GM19452 (cell line): ENCODE measurements at regions not wholly inside any gene's neighbourhood (a gene's known extent, or its start where the extent isn't known, plus 50 kb on each side); places are given as distances from the start of the nearest gene placed in this dataset.

Experiments
- ATAC-seq: cut with Tn5 transposase; IDR thresholded peaks from one replicate; pipeline ENCODE4 v1.9.1; 2021; ENCODE audit not compliant: unreplicated experiment

DNA sequence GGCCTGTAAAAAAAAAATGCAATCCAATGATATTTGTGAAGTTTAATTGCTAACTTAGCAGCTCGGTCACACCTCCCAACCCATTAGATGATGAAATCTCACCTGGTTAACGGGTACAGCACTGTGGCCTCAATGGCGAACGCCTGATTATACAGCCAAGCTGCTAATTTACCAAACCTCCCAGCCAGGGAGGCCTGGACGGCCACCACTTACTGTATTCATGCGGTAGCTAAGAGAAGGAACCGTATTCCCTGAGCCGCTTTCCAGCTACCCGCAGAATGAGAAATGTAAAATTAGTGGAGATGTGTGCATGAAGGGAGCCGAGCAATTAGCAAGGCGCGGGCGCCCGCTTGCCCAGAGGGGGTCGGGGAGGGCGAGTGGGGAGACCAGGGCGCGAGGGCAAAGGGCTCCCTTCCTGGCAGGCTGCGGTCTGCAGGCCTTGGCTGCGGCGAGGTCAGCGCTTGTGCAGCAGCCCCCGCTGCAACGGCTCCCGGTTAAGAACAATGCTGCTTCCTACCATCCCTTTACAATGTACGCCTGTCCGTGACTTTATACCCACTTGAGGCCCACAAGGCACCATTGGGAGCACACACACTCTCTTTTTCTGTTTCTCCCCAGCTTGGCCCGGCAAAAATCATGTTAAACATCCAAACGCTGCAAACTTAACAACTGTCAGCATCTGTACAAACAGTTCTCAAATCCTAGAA is 70.4 kb upstream of the TBCA start:
- ATAC-seq = no peak

DNA sequence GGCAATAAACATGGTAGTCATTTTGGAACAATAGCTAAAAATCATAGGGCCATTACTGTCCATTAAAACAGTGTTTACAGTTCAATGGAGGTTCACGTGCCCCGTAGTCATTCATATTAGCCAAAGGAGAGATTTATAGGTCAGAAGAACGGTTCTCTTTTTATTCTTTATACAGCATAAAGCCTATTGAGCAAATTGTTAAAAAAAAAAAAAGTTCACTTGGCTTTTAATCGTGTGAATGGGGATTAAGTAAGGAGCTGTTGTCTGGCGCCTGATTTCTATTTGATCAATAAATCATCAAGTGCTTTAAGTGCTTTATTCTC is 69.1 kb upstream of the TBCA start:
- no peak for ATAC-seq

DNA sequence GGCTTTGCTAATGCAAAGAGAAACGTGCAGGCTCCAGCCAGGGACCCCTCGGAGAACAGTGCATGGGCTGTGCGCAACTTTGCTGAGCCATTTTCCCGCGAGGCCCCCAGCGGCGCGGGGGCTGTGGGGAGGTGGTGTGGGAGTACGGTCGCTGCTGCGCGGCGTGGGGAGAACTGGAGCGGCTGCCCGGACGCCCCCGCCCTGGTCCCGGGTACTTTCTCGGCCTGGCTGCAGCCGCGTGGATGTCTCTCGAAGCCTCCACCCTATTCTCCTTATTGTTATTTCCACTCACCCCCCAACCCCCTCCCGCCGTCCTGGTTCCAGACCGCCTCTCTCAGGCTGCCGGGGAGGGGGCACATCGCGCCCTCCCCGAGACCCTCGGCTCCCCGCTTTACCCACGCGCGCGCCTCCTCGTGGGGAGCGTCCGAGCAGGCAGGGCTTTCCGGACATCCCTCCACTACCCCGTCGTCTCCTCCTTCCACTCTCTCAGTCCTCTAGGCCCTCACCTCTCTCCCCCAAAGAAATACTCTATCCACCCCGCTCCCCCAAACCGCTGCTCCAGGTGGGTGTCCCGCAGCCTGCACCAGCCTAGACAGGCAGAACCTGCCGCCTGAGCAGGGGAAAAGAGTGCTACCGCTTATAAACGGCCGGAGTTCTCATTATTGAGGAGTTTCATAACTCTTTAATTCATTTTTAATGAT is 68.6 kb upstream of the TBCA start:
- no peak for ATAC-seq

DNA sequence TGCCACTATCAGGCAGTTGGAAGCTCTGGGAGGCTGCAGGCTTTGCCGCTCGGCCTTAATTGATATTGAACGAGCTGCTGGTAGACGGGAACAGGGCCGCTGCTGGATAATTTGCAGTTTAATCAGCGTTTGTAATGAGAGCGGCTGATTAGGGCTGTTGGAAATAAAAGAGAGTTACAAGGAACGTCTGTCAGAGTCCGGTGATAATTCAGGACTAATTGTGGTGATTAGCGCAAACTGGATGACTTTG is 68.2 kb upstream of the TBCA start:
- no peak for ATAC-seq

DNA sequence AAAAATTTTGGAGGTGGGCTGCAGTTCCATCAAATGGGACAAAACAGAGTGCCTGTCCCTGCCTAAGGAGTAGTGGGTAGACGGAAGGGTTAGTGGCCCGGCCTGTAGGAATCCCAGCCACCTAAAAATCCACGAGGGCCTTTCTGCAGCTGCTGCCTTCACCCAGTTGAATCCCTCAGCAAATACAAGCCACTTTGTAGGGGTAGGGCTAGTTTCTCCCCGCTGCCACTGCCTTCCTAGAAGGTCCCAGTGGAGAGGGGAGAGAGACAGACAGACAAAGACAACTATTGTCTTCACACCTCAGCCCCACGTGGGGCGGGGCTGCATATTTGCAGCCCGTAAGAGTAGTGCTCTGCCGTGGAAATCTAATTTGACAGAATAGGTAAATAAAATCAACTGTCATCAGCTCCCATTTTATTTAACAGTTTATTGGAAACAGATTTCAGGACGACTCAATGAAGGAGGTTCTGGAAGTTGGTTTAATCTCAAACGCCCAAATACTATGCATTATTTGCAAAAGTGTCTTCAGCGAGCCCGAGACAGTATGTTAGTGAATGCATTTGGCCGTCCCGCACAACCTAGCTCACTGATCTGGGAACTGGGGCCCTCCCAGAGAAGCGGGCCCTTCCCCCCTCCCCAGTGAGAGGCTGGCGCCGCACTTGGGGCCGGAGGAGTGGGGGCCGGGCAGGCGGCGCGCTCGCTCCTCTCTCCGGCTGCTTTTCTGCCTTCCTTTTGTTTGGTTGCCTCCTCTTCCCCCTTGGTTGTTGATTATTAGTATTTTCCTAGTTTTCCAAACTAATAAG is 67.6 kb upstream of the TBCA start:
- no peak for ATAC-seq

DNA sequence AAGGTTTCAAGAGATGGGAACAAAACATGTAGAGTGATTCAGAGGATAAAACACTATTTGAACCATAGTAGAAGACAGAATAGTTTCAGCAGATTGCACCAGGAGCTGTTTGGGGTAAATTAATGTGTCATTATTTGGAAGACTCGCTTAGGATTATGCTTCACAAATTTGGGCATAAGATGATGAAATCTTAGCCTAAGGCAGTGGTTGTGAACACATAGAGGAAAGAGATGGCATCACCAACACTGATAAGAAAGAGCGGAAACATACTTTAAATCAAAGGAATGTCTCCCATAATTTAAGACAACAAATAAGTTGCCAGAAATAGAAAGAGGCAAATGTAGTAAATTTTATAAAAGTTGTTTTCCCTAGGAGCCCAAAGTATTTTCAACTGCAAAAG is 66.1 kb upstream of the TBCA start:
- ATAC-seq = no peak

DNA sequence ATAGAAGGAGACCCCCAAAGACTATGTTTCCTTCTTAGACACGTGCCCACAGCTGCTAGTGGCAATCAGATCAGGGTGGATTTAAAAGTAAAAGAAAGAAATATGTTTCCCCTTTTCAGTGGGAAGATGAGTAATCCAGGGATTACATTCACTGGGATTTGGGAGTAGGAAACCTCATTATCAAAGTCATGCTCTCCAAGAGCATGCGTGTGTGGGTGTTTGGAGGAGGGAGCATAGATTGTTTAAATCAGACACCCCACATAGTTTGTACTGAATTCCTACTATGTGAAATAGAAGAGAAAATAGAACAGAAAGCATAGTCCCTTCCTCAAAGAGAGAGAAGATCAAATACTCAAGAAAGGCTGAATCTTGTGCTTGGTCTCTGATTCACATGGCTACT is 65.5 kb upstream of the TBCA start:
- no peak for ATAC-seq

DNA sequence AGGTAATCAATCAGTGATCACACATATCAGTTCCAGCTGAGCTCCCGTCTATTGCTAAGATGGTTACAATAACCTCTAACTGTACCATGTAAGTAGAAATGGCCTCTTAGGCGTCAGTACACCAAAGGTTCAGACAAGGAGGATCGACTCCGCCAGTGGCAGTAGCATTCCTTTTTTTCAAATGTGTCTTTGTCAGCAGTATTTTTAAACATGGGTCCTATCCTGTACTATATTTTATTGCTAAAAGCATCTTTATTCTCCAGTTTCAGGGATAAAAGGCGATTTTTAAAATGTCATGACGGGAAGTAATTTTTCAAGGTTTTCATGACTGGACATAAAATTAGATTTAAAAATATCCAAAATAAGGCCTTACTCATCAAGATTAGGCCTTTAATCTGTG is 64.8 kb upstream of the TBCA start:
- no peak for ATAC-seq

DNA sequence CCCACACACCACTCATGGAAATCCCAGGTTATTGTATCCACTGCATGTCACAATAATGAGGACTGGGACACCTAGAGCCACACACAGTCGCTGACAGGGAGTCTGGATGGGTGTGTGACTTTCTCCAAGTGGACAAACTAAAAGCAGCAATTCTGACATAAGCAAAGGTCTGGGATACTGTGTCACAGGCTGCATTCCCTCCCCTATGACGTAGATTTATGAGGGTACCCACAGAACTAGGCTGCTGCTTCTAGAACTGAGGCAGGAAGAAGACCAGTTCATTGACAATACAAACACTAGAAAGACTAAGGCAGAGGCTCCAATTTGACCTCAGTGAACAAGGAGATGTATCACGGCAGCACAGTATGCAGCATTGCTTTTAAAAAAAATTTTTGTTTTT is 63.6 kb upstream of the TBCA start:
- ATAC-seq = no peak

DNA sequence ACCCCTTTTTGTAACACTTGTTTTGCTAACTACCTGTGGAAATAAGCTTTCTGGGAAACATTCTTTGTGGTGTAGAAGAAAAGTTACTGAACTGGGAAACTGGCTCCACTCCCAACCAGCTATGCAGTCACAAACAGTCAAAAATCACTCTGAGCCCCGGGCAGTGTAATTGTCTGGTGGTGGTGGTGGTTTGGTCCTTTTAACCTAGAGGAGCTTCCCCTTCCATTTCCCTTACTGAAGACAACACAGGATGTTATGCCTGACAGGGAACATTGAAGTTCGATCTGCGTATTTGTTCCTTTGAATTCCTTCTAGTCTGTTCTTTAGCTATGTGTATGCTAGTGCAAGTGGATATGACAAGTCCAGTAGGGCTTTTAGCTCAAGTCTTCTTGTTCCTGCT is 56.8 kb upstream of the TBCA start:
- ATAC-seq = no peak

DNA sequence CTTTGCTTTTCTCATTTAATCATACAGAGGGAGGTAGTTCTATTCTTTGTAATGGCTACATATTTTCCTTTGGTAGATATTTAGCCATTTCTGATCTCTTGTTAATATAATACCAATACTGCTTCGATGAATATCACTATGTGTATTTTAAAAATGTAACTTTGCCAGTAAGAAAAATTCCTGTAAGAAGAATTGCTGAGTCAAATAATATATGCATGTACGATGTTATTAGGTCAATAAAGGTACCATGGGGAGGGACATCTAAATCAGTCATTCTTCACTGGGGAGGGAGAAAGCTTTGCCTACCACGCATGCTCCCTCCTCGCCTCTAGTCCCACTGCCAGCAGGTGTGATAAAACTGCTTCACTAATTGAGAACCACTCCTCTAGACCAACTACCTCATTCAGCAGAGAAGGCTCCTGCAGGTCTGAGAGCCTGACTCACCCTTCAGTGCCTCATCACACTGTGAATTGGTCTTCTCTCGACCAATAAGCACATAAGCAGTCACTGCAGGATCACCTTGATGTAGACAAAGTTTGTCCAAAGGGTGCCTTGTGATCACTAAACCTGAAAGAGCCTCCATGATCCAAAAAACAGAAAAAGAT is 56.1 kb upstream of the TBCA start:
- ATAC-seq = no peak

DNA sequence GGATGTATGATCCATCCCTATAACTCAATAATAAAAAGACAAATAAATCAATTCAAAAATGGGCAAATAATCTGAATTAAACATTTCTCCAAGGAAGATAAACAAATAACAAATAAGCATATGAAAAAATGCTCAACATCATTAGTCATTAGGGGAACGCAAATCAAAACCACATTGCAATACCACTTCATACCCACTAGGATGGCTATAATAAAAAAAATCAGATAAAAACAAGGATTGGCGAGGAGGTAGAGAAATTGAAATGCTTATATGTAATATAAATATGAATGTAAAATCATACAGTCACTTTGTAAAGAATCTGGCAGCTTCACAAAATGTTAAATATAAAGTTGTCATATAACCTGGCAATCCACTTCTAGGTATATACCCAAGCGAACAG is 52.3 kb upstream of the TBCA start:
- no peak for ATAC-seq
